ENCODE measurements at regions not wholly inside any gene's neighbourhood (a gene's known extent, or its start where the extent isn't known, plus 50 kb on each side); places are given as distances from the start of the nearest gene placed in this dataset.
"Not testable (repeated sequence)": the region's sequence is repeated elsewhere in the genome, so short reads cannot be mapped to it uniquely, and the experiment has no call there.

GRCh38 chr2:186925514-186925913, 76.5 kb upstream of the ZSWIM2 start:
- H3K4me3 ChIP-seq (ENCODE audit: low read depth, low read length), result no peak overlapping the region
- no peak for DNase-seq (ENCODE audit: low read depth)
- no peak for TF ChIP-seq CTCF (IDR thresholded peaks at IDR 0.05; ENCODE audit: control insufficient read depth, extremely low read depth, insufficient read depth)

DNA sequence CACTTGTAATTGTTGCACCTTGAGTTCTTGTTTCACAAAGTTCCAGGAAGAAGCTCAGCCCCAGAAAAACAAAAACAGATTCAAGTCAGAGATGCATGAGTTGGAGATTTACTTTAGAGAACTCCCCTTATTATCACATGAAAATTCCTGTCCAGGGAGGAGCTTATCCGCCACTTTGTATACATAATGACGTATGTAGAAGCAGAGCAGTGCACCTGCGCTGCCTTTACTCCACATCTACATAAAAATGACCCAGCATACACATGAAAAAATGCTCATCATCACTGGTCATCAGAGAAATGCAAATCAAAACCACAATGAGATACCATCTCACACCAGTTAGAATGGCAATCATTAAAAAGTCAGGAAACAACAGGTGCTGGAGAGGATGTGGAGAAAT, 73.3 kb upstream of the ZSWIM2 start:
- DNase-seq (ENCODE audit: low read depth); H3K4me3 ChIP-seq (ENCODE audit: low read depth, low read length): not testable (repeated sequence)

GRCh38 chr2:186919296-186919695, 70.3 kb upstream of the ZSWIM2 start:
- DNase-seq (ENCODE audit: low read depth), result no peak
- H3K4me3 ChIP-seq (ENCODE audit: low read depth, low read length), result no peak overlapping the region
- no peak for TF ChIP-seq CTCF (IDR thresholded peaks at IDR 0.05; ENCODE audit: control insufficient read depth, extremely low read depth, insufficient read depth)

DNA sequence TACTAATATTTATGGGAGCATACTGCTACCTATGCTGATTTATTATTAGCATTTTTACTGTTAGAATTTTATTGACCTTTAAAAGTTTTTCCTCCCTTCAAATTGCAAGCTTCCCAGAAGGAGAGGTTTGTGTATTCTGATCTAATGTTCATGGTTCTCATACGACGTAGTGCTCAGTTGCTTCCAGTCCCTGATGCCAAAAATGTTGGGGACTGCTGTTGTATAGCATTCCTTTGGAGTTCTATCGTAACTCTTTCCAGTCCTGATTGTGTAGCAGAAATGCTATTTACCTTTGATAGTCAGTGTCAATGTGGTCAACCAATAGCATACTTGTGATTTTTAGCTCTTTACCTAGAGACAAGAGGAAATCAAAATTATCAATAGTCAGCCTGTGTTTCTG, 69.5 kb upstream of the ZSWIM2 start:
- TF ChIP-seq CTCF (IDR thresholded peaks at IDR 0.05; ENCODE audit: control insufficient read depth, extremely low read depth, insufficient read depth), result no peak
- peak; percentile 34 for DNase-seq (ENCODE audit: low read depth)
- H3K4me3 ChIP-seq (ENCODE audit: low read depth, low read length), result no peak overlapping the region

GRCh38 chr2:186917866-186918265, 68.9 kb upstream of the ZSWIM2 start:
- H3K4me3 ChIP-seq (ENCODE audit: low read depth, low read length), result no peak overlapping the region
- TF ChIP-seq CTCF (IDR thresholded peaks at IDR 0.05; ENCODE audit: control insufficient read depth, extremely low read depth, insufficient read depth), result no peak
- DNase-seq (ENCODE audit: low read depth), result no peak

- no peak for DNase-seq (ENCODE audit: low read depth)
- H3K4me3 ChIP-seq (ENCODE audit: low read depth, low read length), result no peak overlapping the region
- no peak for TF ChIP-seq CTCF (IDR thresholded peaks at IDR 0.05; ENCODE audit: control insufficient read depth, extremely low read depth, insufficient read depth)
These were observed 64.9 kb upstream of the ZSWIM2 start for GRCh38 chr2:186913870-186914269.

DNA sequence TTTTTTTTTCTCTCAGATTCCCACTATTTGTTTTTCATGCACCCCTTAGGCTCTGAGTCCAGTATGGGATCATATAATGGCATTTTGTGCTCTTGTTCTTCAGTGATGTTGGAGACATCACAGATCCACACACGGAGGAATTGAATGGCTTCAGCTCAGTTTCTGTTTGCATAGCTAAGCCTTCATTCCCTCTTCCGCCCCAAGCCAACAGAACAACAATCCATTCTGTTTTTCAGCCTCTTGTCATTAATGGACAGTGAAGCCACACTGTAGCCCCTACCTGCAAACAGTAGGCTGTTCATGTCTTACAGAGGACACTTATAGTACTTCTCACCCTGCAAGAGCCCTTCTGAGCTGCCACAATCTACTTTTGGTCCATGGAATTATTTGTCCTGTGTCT, 64.0 kb upstream of the ZSWIM2 start:
- no peak for TF ChIP-seq CTCF (IDR thresholded peaks at IDR 0.05; ENCODE audit: control insufficient read depth, extremely low read depth, insufficient read depth)
- no peak overlapping the region for H3K4me3 ChIP-seq (ENCODE audit: low read depth, low read length)
- no peak for DNase-seq (ENCODE audit: low read depth)

Data from LNCaP clone FGC (cell line).